ENCODE measurements at regions not wholly inside any gene's neighbourhood (a gene's known extent, or its start where the extent isn't known, plus 50 kb on each side); places are given as distances from the start of the nearest gene placed in this dataset.
A peak's percentile ranks its signal among the peaks of the same experiment; 100 is the strongest.

- Histone ChIP-seq H4K5ac (ENCODE audit: insufficient read length, low read depth, low read length) (no peak overlapping the region), H2AK5ac (ENCODE audit: insufficient read length, low read length) (no peak overlapping the region), H4K20me1 (ENCODE audit: control insufficient read depth, insufficient read depth, insufficient read length) (no peaks in the 10 kb centered on the region), H3K79me2 (ENCODE audit: insufficient read depth, low read length) (no peaks in the 10 kb centered on the region; the same call in 1 of the 2 replicates), H3K4ac (ENCODE audit: low read depth, low read length) (no peak overlapping the region), H3T11ph (ENCODE audit: low read length) (no peak overlapping the region), H3K56ac (ENCODE audit: insufficient read length, low read depth, low read length) (no peak overlapping the region), H3K23me2 (ENCODE audit: insufficient read length, low read depth, low read length, poor library complexity, severe bottlenecking) (no peaks in the 10 kb centered on the region), H4K91ac (ENCODE audit: insufficient read length, low read depth, low read length) (no peak overlapping the region), H3K27me3 (ENCODE audit: insufficient read depth, low read length) (no peaks in the 10 kb centered on the region), H2BK20ac (ENCODE audit: low read depth, low read length, poor library complexity, severe bottlenecking) (no peak overlapping the region), H3K23ac (ENCODE audit: insufficient read length, low read depth, low read length) (no peak overlapping the region), H3K4me1 (ENCODE audit: insufficient read depth, low read length) (no peaks in the 10 kb centered on the region), H2AFZ (ENCODE audit: low read length) (no peak overlapping the region), H3K9ac (ENCODE audit: extremely low read depth, insufficient read length, low read length) (no peak overlapping the region), H2BK15ac (ENCODE audit: low read depth, low read length) (no peak overlapping the region), H2BK12ac (ENCODE audit: insufficient read length, low read depth, low read length) (no peak overlapping the region), H3K9me3 (ENCODE audit: control insufficient read depth, low read depth, low read length) (no peaks in the 10 kb centered on the region), H4K8ac (replicated peaks; ENCODE audit: insufficient read length, low read depth, low read length) (no peak overlapping the region), H3K18ac (ENCODE audit: insufficient read length, low read depth, low read length) (no peak overlapping the region), H3K14ac (ENCODE audit: insufficient read depth, low read length) (no peak overlapping the region), H3K27ac (ENCODE audit: insufficient read length, low read depth, low read length) (no peak overlapping the region), H3K4me2 (ENCODE audit: insufficient read depth, insufficient read length, low read length) (no peak overlapping the region), H3K79me1 (ENCODE audit: insufficient read depth, low read depth, low read length, poor library complexity, severe bottlenecking) (no peaks in the 10 kb centered on the region), H2BK5ac (ENCODE audit: insufficient read length, low read length) (no peak overlapping the region), H2BK120ac (ENCODE audit: low read depth, low read length, poor library complexity, severe bottlenecking) (no peak overlapping the region)
- Mint-ChIP-seq H3K4me3 (no peak overlapping the region), H3K4me1 (no peaks in the 10 kb centered on the region; a peak in 1 of 4 replicates), H3K27ac (peak overlapping the region in 2 of 3 experiments; percentile 34 to 51; a peak in 2 of 7 replicates), H3K27me3 (ENCODE audit: low read depth) (peaks cover 4% of the 10 kb centered on the region; the same call in 1 of the 2 replicates), H3K36me3 (ENCODE audit: insufficient read depth in 1 of 3, low read depth in 3 of 3) (peaks cover 3 to 13% (median 4%) of the 10 kb centered on the region in 3 experiments; a peak in 5 of 7 replicates), H3K9me3 (peaks cover 10 to 21% of the 10 kb centered on the region in 2 experiments)
- no CpG with 5 or more reads among the region's 7 CpGs for WGBS (ENCODE audit: extremely low coverage, insufficient read length, low lambda C conversion rate)
- DNase-seq, result no peak
- TF ChIP-seq CTCF (conservative IDR thresholded peaks at IDR 0.05), result no peak
Measured at GRCh38 chr20:17059465-17059864, 167.4 kb upstream of the PCSK2 start.

Data from H9 (cell line).